GM12892 (cell line): ENCODE measurements at regions not wholly inside any gene's neighbourhood (a gene's known extent, or its start where the extent isn't known, plus 50 kb on each side); places are given as distances from the start of the nearest gene placed in this dataset.

Experiments used
- DNase-seq: peaks from one replicate; pipeline ENCODE4 v3.0.0; 2011; ENCODE audit not compliant: insufficient read length
- FAIRE-seq: peaks from 2 replicates; lab custom pipeline; 2011; peaks lifted over from hg19 to GRCh38; lab: Jason Lieb, UNC
- POLR2A ChIP-seq: IDR thresholded peaks from 2 replicates; pipeline ENCODE4 v1.6.1; 2011; ENCODE audit warnings: low read depth, low read length, control low read depth
- POLR2AphosphoS5 ChIP-seq: IDR thresholded peaks from 2 replicates; pipeline ENCODE4 v1.6.1; 2011; ENCODE audit warnings: low read depth, low read length, control low read depth
- TAF1 ChIP-seq: IDR thresholded peaks from 2 replicates; pipeline ENCODE4 v1.6.1; 2011; ENCODE audit warnings: low read depth, mild to moderate bottlenecking, control low read depth, low read length, borderline replicate concordance

DNA sequence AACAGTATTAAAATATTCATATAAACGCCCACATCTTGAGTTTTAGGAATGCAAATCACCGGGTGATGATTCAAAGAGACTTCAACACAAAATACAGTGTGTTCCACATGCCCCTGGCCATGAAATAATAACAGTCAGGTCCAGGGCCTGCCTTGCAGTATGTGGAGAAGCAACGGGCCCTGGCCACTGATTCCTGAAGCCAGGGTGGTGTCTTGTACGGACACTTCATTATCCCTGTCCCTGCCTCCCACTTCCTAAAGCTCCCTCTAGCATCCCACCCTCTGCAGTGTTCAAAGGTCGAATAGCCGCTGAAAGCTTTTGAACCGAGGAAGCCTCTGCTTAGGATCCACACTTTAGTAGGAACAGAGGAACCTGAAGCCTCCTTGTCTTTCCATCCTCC is 50.4 kb upstream of the PCSK6 start:
- FAIRE-seq (no peak), DNase-seq (no peak)
- TF ChIP-seq POLR2A (no peak), TAF1 (no peak), POLR2AphosphoS5 (no peak)

DNA sequence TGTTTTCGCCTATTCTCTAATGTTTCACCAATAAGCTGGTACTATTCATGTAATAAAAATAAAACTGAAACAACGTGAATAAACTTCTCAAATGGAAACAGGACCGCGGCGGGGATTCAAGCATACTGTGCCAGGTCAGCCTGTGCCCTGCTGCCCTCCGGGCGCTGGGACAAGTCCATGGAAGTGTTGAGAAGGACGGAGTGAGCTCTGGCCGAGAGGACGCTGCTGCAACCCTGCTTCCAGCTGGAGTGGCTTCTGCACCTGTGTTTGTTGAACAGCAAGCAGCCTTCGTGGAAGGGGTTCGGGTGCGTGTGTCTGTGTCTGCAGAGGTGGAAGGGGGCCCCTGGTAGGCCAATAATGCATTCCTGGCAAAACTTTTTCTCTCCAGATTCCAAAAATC is 50.0 kb upstream of the PCSK6 start:
- TF ChIP-seq TAF1, result no peak
- TF ChIP-seq POLR2AphosphoS5, result no peak
- no peak for TF ChIP-seq POLR2A
- FAIRE-seq (no peak), DNase-seq (no peak)
